PC-3 (cell line): ENCODE measurements at regions not wholly inside any gene's neighbourhood (a gene's known extent, or its start where the extent isn't known, plus 50 kb on each side); places are given as distances from the start of the nearest gene placed in this dataset.

Experiments used
- EZH2 ChIP-seq: fragments of 300-600 bp; sonication (generic); IDR thresholded peaks from one replicate; pipeline ENCODE4 v1.6.1; 2017; ENCODE audit warnings: antibody characterized with exemption, mild to moderate bottlenecking, low read length; ENCODE audit not compliant: unreplicated experiment
- EZH2phosphoT487 ChIP-seq: fragments of 300-600 bp; sonication (generic); IDR thresholded peaks from 2 replicates; pipeline ENCODE4 v1.6.1; 2018; ENCODE audit warnings: mild to moderate bottlenecking, antibody characterized with exemption, low read length, borderline replicate concordance

- TF ChIP-seq EZH2 (no peak), EZH2phosphoT487 (no peak)
Observed at GRCh38 chr1:38222891-38223290, 176.3 kb upstream of the POU3F1 start.
